ENCODE measurements at regions not wholly inside any gene's neighbourhood (a gene's known extent, or its start where the extent isn't known, plus 50 kb on each side); places are given as distances from the start of the nearest gene placed in this dataset.
A peak's percentile ranks its signal among the peaks of the same experiment; 100 is the strongest.
"Not testable (repeated sequence)": the region's sequence is repeated elsewhere in the genome, so short reads cannot be mapped to it uniquely, and the experiment has no call there.

DNA sequence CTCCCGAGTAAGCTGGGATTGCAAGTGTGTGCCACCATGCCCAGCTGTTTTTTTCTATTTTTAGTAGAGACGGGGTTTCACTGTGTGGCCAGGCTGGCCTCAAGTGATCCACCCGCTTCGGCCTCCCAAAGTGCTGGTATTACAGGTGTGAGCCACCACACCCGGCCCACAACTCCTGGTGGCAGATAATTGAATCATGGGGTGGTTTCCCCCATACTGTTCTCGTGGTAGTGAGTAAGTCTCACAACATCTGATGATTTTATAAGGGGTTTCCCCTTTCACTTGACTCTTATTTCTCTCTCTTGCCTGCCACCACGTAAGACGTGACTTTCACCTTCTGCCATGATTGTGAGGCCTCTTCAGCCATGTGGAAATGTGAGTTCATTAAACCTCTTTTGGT is 79.1 kb downstream of the SOWAHC start:
- not testable (repeated sequence) for H3K36me3 ChIP-seq (ENCODE audit: control insufficient read depth, insufficient read depth, low read length); H3K9me3 Mint-ChIP-seq; H3K9me3 ChIP-seq (ENCODE audit: control insufficient read depth in 2 of 2, low read length in 2 of 2); ATAC-seq (ENCODE audit: low read depth in 2 of 2); H3K4me1 ChIP-seq (ENCODE audit: control insufficient read depth, insufficient read depth, low read length, poor library complexity, severe bottlenecking); H3K27me3 ChIP-seq (ENCODE audit: control insufficient read depth, insufficient read depth, low read length); H3K27ac Mint-ChIP-seq; H3K4me3 Mint-ChIP-seq; H3K4me3 ChIP-seq (ENCODE audit: low read depth, low read length); DNase-seq; H3K4me1 Mint-ChIP-seq; H3K27ac ChIP-seq (ENCODE audit: insufficient read depth, low read length, poor library complexity, severe bottlenecking); H3K36me3 Mint-ChIP-seq
- peaks cover 19% of the 10 kb centered on the region for H3K27me3 Mint-ChIP-seq

GRCh38 chr2:109694190-109694589 is 80.0 kb downstream of the SOWAHC start:
- H3K36me3 Mint-ChIP-seq, result no peaks in the 10 kb centered on the region
- no peak overlapping the region for H3K27ac Mint-ChIP-seq
- peaks cover 19% of the 10 kb centered on the region for H3K27me3 Mint-ChIP-seq
- no peaks in the 10 kb centered on the region for H3K4me1 ChIP-seq (ENCODE audit: control insufficient read depth, insufficient read depth, low read length, poor library complexity, severe bottlenecking)
- no peak overlapping the region for H3K27ac ChIP-seq (ENCODE audit: insufficient read depth, low read length, poor library complexity, severe bottlenecking)
- H3K4me3 Mint-ChIP-seq, result no peak overlapping the region
- peaks cover 0 to 6% (median 0%) of the 10 kb centered on the region in 7 donors for H3K9me3 Mint-ChIP-seq
- H3K4me3 ChIP-seq (ENCODE audit: low read depth, low read length), result no peak overlapping the region
- no peaks in the 10 kb centered on the region for H3K36me3 ChIP-seq (ENCODE audit: control insufficient read depth, insufficient read depth, low read length)
- H3K27me3 ChIP-seq (ENCODE audit: control insufficient read depth, insufficient read depth, low read length), result peaks cover 2% of the 10 kb centered on the region
- ATAC-seq (ENCODE audit: low read depth in 2 of 2) (no peak), DNase-seq (no peak)
- H3K9me3 ChIP-seq (ENCODE audit: control insufficient read depth in 2 of 2, low read length in 2 of 2), result no peaks in the 10 kb centered on the region
- H3K4me1 Mint-ChIP-seq, result no peaks in the 10 kb centered on the region

GRCh38 chr2:109695290-109695689 is 81.1 kb downstream of the SOWAHC start:
- peaks cover 23% of the 10 kb centered on the region for H3K27me3 Mint-ChIP-seq
- peaks cover 0 to 6% (median 0%) of the 10 kb centered on the region in 7 donors for H3K9me3 Mint-ChIP-seq
- DNase-seq (no peak), ATAC-seq (ENCODE audit: low read depth in 2 of 2) (no peak)
- Histone ChIP-seq H3K4me1 (ENCODE audit: control insufficient read depth, insufficient read depth, low read length, poor library complexity, severe bottlenecking) (no peaks in the 10 kb centered on the region), H3K4me3 (ENCODE audit: low read depth, low read length) (no peak overlapping the region), H3K27ac (ENCODE audit: insufficient read depth, low read length, poor library complexity, severe bottlenecking) (no peak overlapping the region), H3K36me3 (ENCODE audit: control insufficient read depth, insufficient read depth, low read length) (no peaks in the 10 kb centered on the region), H3K27me3 (ENCODE audit: control insufficient read depth, insufficient read depth, low read length) (peaks cover 2% of the 10 kb centered on the region), H3K9me3 (ENCODE audit: control insufficient read depth in 2 of 2, low read length in 2 of 2) (no peaks in the 10 kb centered on the region)
- no peaks in the 10 kb centered on the region for H3K36me3 Mint-ChIP-seq
- no peak overlapping the region for H3K4me3 Mint-ChIP-seq
- H3K27ac Mint-ChIP-seq, result no peak overlapping the region
- no peaks in the 10 kb centered on the region for H3K4me1 Mint-ChIP-seq

- ATAC-seq (ENCODE audit: low read depth in 2 of 2) (no peak), DNase-seq (no peak)
- peaks cover 2% of the 10 kb centered on the region for H3K27me3 ChIP-seq (ENCODE audit: control insufficient read depth, insufficient read depth, low read length)
- no peaks in the 10 kb centered on the region for H3K4me1 ChIP-seq (ENCODE audit: control insufficient read depth, insufficient read depth, low read length, poor library complexity, severe bottlenecking)
- no peak overlapping the region for H3K27ac ChIP-seq (ENCODE audit: insufficient read depth, low read length, poor library complexity, severe bottlenecking)
- H3K27me3 Mint-ChIP-seq, result peaks cover 28% of the 10 kb centered on the region
- no peaks in the 10 kb centered on the region for H3K36me3 ChIP-seq (ENCODE audit: control insufficient read depth, insufficient read depth, low read length)
- H3K4me3 Mint-ChIP-seq, result no peak overlapping the region
- H3K9me3 ChIP-seq (ENCODE audit: control insufficient read depth in 2 of 2, low read length in 2 of 2), result no peaks in the 10 kb centered on the region
- H3K4me3 ChIP-seq (ENCODE audit: low read depth, low read length), result no peak overlapping the region
- H3K4me1 Mint-ChIP-seq, result no peaks in the 10 kb centered on the region
- H3K36me3 Mint-ChIP-seq, result no peaks in the 10 kb centered on the region
- peaks cover 0 to 2% (median 0%) of the 10 kb centered on the region in 7 donors for H3K9me3 Mint-ChIP-seq
- H3K27ac Mint-ChIP-seq, result no peak overlapping the region
These were observed 85.5 kb downstream of the SOWAHC start for GRCh38 chr2:109699646-109700045.

GRCh38 chr2:109700680-109701274 is 86.6 kb downstream of the SOWAHC start:
- Mint-ChIP-seq H3K9me3 (peaks cover 0 to 2% (median 0%) of the 10 kb centered on the region in 7 donors), H3K27ac (no peak overlapping the region), H3K4me1 (no peaks in the 10 kb centered on the region), H3K36me3 (no peaks in the 10 kb centered on the region), H3K27me3 (peaks cover 21% of the 10 kb centered on the region), H3K4me3 (no peak overlapping the region)
- no peaks in the 10 kb centered on the region for H3K4me1 ChIP-seq (ENCODE audit: control insufficient read depth, insufficient read depth, low read length, poor library complexity, severe bottlenecking)
- ATAC-seq (ENCODE audit: low read depth in 2 of 2), result no peak
- DNase-seq, result no peak
- no peaks in the 10 kb centered on the region for H3K9me3 ChIP-seq (ENCODE audit: control insufficient read depth in 2 of 2, low read length in 2 of 2)
- H3K27me3 ChIP-seq (ENCODE audit: control insufficient read depth, insufficient read depth, low read length), result peaks cover 2% of the 10 kb centered on the region
- no peaks in the 10 kb centered on the region for H3K36me3 ChIP-seq (ENCODE audit: control insufficient read depth, insufficient read depth, low read length)
- H3K4me3 ChIP-seq (ENCODE audit: low read depth, low read length), result no peak overlapping the region
- H3K27ac ChIP-seq (ENCODE audit: insufficient read depth, low read length, poor library complexity, severe bottlenecking), result no peak overlapping the region

DNA sequence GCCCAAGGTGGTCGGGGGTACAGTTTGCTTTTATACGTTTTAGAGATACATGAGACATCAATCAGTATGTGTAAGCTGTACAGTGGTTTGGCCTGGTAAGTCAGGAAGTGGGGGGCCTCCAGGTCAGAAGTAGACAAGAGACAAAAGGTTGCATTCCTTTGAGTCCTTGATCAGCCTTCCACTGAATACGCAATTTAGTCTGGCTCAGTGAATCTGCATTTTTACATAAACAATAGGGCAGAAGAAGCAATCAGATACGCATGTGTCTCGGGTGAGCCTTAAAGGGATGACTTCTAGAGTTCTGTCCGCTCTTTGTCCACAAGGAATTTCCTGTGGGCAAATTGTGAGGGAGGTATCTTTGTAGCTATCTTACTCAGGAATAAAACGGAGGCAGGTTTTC is 87.2 kb downstream of the SOWAHC start:
- H3K36me3 ChIP-seq (ENCODE audit: control insufficient read depth, insufficient read depth, low read length), result no peaks in the 10 kb centered on the region
- H3K36me3 Mint-ChIP-seq, result no peaks in the 10 kb centered on the region
- ATAC-seq (ENCODE audit: low read depth in 2 of 2) (no peak), DNase-seq (no peak)
- no peak overlapping the region for H3K27ac Mint-ChIP-seq
- no peak overlapping the region for H3K27ac ChIP-seq (ENCODE audit: insufficient read depth, low read length, poor library complexity, severe bottlenecking)
- H3K4me3 Mint-ChIP-seq, result no peak overlapping the region
- H3K4me3 ChIP-seq (ENCODE audit: low read depth, low read length), result no peak overlapping the region
- no peaks in the 10 kb centered on the region for H3K9me3 ChIP-seq (ENCODE audit: control insufficient read depth in 2 of 2, low read length in 2 of 2)
- H3K9me3 Mint-ChIP-seq, result peaks cover 0 to 2% (median 0%) of the 10 kb centered on the region in 7 donors
- H3K4me1 Mint-ChIP-seq, result no peaks in the 10 kb centered on the region
- peaks cover 2% of the 10 kb centered on the region for H3K27me3 ChIP-seq (ENCODE audit: control insufficient read depth, insufficient read depth, low read length)
- H3K4me1 ChIP-seq (ENCODE audit: control insufficient read depth, insufficient read depth, low read length, poor library complexity, severe bottlenecking), result no peaks in the 10 kb centered on the region
- peaks cover 16% of the 10 kb centered on the region for H3K27me3 Mint-ChIP-seq

- Histone ChIP-seq H3K27me3 (ENCODE audit: control insufficient read depth, insufficient read depth, low read length) (peaks cover 2% of the 10 kb centered on the region), H3K4me1 (ENCODE audit: control insufficient read depth, insufficient read depth, low read length, poor library complexity, severe bottlenecking) (no peaks in the 10 kb centered on the region), H3K27ac (ENCODE audit: insufficient read depth, low read length, poor library complexity, severe bottlenecking) (no peak overlapping the region), H3K9me3 (ENCODE audit: control insufficient read depth in 2 of 2, low read length in 2 of 2) (no peaks in the 10 kb centered on the region), H3K4me3 (ENCODE audit: low read depth, low read length) (no peak overlapping the region), H3K36me3 (ENCODE audit: control insufficient read depth, insufficient read depth, low read length) (no peaks in the 10 kb centered on the region)
- no peaks in the 10 kb centered on the region for H3K4me1 Mint-ChIP-seq
- peaks cover 0 to 2% (median 0%) of the 10 kb centered on the region in 7 donors for H3K9me3 Mint-ChIP-seq
- no peak for ATAC-seq (ENCODE audit: low read depth in 2 of 2)
- peak overlapping the region in 1 of 4 donors; percentile 62 for H3K4me3 Mint-ChIP-seq
- DNase-seq, result peak in 1 of 3 donors; percentile 4
- H3K36me3 Mint-ChIP-seq, result no peaks in the 10 kb centered on the region
- H3K27me3 Mint-ChIP-seq, result peaks cover 13% of the 10 kb centered on the region
- no peak overlapping the region for H3K27ac Mint-ChIP-seq
These were observed 88.3 kb downstream of the SOWAHC start for GRCh38 chr2:109702250-109702985.

DNA sequence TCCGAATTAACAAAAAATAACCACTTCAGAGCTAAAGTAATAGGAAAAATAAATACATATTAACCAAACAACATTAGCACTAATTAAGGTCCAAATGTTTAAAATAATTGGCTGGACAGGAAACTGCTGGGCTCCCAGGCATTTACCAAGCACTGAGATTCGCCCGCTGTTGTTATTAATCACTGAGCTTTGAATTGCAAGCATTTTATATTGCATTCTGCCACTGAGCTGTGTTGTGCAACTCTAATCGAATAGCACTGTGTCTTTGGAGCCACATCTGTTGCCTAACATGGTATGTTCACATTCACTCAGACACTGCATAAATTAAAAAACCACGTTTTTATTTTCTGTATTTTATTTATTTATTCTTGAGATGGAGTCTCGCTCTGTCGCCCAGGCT is 88.9 kb downstream of the SOWAHC start:
- H3K9me3 ChIP-seq (ENCODE audit: control insufficient read depth in 2 of 2, low read length in 2 of 2), result no peaks in the 10 kb centered on the region
- ATAC-seq (ENCODE audit: low read depth in 2 of 2) (no peak), DNase-seq (no peak)
- Mint-ChIP-seq H3K36me3 (no peaks in the 10 kb centered on the region), H3K27me3 (peaks cover 13% of the 10 kb centered on the region), H3K27ac (no peak overlapping the region), H3K4me3 (no peak overlapping the region), H3K4me1 (no peaks in the 10 kb centered on the region), H3K9me3 (no peaks in the 10 kb centered on the region)
- H3K36me3 ChIP-seq (ENCODE audit: control insufficient read depth, insufficient read depth, low read length), result no peaks in the 10 kb centered on the region
- H3K27ac ChIP-seq (ENCODE audit: insufficient read depth, low read length, poor library complexity, severe bottlenecking), result no peak overlapping the region
- peaks cover 2% of the 10 kb centered on the region for H3K27me3 ChIP-seq (ENCODE audit: control insufficient read depth, insufficient read depth, low read length)
- no peak overlapping the region for H3K4me3 ChIP-seq (ENCODE audit: low read depth, low read length)
- no peaks in the 10 kb centered on the region for H3K4me1 ChIP-seq (ENCODE audit: control insufficient read depth, insufficient read depth, low read length, poor library complexity, severe bottlenecking)
